SK-N-MC (cell line): ENCODE measurements at regions not wholly inside any gene's neighbourhood (a gene's known extent, or its start where the extent isn't known, plus 50 kb on each side); places are given as distances from the start of the nearest gene placed in this dataset.

Experiments
- EZH2 ChIP-seq: fragments of 200-600 bp; sonication (generic); IDR thresholded peaks from one replicate; pipeline ENCODE4 v1.6.1; 2017; ENCODE audit warnings: antibody characterized with exemption
- POLR2AphosphoS5 ChIP-seq: IDR thresholded peaks from 2 replicates; pipeline ENCODE4 v1.6.1; 2012; ENCODE audit warnings: mild to moderate bottlenecking, low read depth, low read length, borderline replicate concordance

GRCh38 chr4:64642936-64643335, 233.7 kb upstream of the TECRL start:
- TF ChIP-seq POLR2AphosphoS5: no peak
- TF ChIP-seq EZH2: no peak
